PFSK-1 (cell line): ENCODE measurements at regions not wholly inside any gene's neighbourhood (a gene's known extent, or its start where the extent isn't known, plus 50 kb on each side); places are given as distances from the start of the nearest gene placed in this dataset.

Experiments used
- POLR2AphosphoS5 ChIP-seq: IDR thresholded peaks from 2 replicates; pipeline ENCODE4 v1.6.1; 2012; ENCODE audit warnings: low read depth, mild to moderate bottlenecking, control low read depth, low read length, moderate library complexity
- REST ChIP-seq, 2 experiments: IDR thresholded peaks; 2 replicates each; pipeline versions ENCODE4 v1.6.1 to v1.8.0; 2011 to 2012; ENCODE audit warnings: low read depth in 2 of 2, low read length in 2 of 2, control low read depth in 1 of 2, inconsistent platforms in 1 of 2, mild to moderate bottlenecking in 1 of 2, moderate library complexity in 1 of 2; ENCODE audit not compliant: insufficient read depth in 1 of 2
- SIN3A ChIP-seq: IDR thresholded peaks from 2 replicates; pipeline ENCODE4 v1.6.1; 2012; ENCODE audit warnings: mild to moderate bottlenecking, low read length, moderate library complexity, borderline replicate concordance; ENCODE audit not compliant: insufficient read depth
- TAF1 ChIP-seq: IDR thresholded peaks from 2 replicates; pipeline ENCODE4 v1.6.1; 2012; ENCODE audit warnings: low read length, control low read depth, borderline replicate concordance; ENCODE audit not compliant: insufficient read depth

- TF ChIP-seq REST (IDR thresholded peaks at IDR 0.05; ENCODE audit: insufficient read depth in 1 of 2, low read depth in 2 of 2, low read length in 2 of 2): no peak
- TF ChIP-seq POLR2AphosphoS5: no peak
- no peak for TF ChIP-seq SIN3A
- TF ChIP-seq TAF1: no peak
These were observed 166.0 kb downstream of the RPS29 start for GRCh38 chr14:49420201-49420600.
